Fibroblast of mammary gland (primary cell): ENCODE measurements at regions not wholly inside any gene's neighbourhood (a gene's known extent, or its start where the extent isn't known, plus 50 kb on each side); places are given as distances from the start of the nearest gene placed in this dataset.
"Not testable (repeated sequence)": the region's sequence is repeated elsewhere in the genome, so short reads cannot be mapped to it uniquely, and the experiment has no call there.

Experiments
- DNase-seq: peaks from one replicate; pipeline ENCODE4 v3.0.0-alpha.2; 2010; ENCODE audit warnings: low read depth
- H3K4me3 ChIP-seq: 2 replicates; pipeline ENCODE4 v1.5.1; 2011; ENCODE audit warnings: low read depth, mild to moderate bottlenecking, low read length, moderate library complexity; ENCODE audit not compliant: control insufficient read depth
- TF ChIP-seq, protein P1 (sequence below): conservative IDR thresholded peaks from 2 replicates; pipeline ENCODE4 v1.5.1; 2011; ENCODE audit warnings: low read depth, low read length, inconsistent platforms; ENCODE audit not compliant: control insufficient read depth, insufficient read depth

DNA sequence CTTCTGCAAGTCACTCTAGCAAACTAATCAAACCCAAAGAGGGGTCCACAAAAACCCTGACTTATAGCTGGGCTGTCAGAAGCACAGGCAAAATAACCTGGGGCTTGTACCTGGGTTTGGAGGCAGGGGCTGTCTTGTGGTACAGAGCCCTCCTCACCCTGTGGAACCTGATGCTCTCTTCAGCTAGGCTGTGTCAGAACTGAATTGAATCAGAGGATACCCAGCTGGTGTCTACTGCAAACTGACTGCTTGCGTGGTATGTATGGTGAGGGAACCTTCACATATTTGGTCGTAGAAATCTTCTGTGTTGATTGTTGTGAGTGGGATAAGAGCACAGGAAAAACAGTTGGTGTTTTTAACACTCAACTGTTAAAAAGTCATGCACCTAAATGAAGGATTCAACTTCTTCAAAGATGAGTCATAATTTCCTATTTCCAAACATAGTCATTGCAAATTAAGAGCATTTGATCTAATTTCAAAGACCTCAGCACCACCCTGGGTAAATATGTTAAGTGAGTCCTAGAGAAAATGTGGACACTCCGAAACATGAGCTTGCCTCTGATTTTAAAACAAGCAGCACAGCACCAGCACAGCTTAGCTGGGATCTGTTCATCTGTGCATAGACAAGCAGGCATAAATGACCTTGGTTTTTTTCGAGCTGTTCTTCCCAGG lies 840.2 kb downstream of the UQCRFS1 start:
- DNase-seq = no peak
- TF ChIP-seq, protein P1, sequence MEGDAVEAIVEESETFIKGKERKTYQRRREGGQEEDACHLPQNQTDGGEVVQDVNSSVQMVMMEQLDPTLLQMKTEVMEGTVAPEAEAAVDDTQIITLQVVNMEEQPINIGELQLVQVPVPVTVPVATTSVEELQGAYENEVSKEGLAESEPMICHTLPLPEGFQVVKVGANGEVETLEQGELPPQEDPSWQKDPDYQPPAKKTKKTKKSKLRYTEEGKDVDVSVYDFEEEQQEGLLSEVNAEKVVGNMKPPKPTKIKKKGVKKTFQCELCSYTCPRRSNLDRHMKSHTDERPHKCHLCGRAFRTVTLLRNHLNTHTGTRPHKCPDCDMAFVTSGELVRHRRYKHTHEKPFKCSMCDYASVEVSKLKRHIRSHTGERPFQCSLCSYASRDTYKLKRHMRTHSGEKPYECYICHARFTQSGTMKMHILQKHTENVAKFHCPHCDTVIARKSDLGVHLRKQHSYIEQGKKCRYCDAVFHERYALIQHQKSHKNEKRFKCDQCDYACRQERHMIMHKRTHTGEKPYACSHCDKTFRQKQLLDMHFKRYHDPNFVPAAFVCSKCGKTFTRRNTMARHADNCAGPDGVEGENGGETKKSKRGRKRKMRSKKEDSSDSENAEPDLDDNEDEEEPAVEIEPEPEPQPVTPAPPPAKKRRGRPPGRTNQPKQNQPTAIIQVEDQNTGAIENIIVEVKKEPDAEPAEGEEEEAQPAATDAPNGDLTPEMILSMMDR = no peak

GRCh38 chr19:28367146-28367545 lies 845.8 kb downstream of the UQCRFS1 start:
- H3K4me3 ChIP-seq = no peak overlapping the region
- no peak for DNase-seq

More for the DNA sequence above, 840.2 kb downstream of the UQCRFS1 start:
- no peak overlapping the region for H3K4me3 ChIP-seq

GRCh38 chr19:28363254-28363653 lies 849.7 kb downstream of the UQCRFS1 start:
- DNase-seq = no peak
- TF ChIP-seq, protein P1 = no peak
- H3K4me3 ChIP-seq = no peak overlapping the region

More at GRCh38 chr19:28367146-28367545, 845.8 kb downstream of the UQCRFS1 start:
- TF ChIP-seq, protein P1 = no peak

- DNase-seq = no peak
- H3K4me3 ChIP-seq = no peak overlapping the region
- TF ChIP-seq, protein P1 = no peak
Measured at GRCh38 chr19:28359431-28360414, 853.2 kb downstream of the UQCRFS1 start.

- TF ChIP-seq, protein P1 = no peak
- no peak for DNase-seq
- no peak overlapping the region for H3K4me3 ChIP-seq
Measured at GRCh38 chr19:28358633-28359032, 854.3 kb downstream of the UQCRFS1 start.

DNA sequence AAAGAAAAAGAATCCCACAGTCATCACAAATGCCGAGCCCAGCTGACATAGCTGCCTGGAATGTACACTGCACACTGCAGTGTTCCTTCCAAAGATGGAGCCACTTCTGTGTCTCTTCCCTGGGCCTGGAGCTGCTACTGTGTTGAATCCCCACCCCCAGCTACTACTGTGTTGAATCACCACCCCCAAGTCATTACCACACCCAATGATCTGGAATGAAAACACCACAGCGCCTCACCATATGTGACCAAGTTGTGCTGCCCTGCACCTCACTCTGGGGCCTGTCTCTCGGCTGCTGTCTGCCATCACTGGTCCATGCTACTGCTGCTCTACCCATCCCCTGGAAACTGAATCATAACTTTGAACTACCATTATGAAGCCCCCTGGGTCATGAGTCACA lies 861.2 kb downstream of the UQCRFS1 start:
- TF ChIP-seq, protein P1 = no peak
- no peak overlapping the region for H3K4me3 ChIP-seq
- DNase-seq = peak; percentile 36

- not testable (repeated sequence) for DNase-seq, H3K4me3 ChIP-seq
Measured at GRCh38 chr19:28351321-28351720, 861.6 kb downstream of the UQCRFS1 start.
